Endothelial cell of umbilical vein (primary cell): ENCODE measurements at regions not wholly inside any gene's neighbourhood (a gene's known extent, or its start where the extent isn't known, plus 50 kb on each side); places are given as distances from the start of the nearest gene placed in this dataset.

Experiments used
- BruUV-seq: library from RNA; stranded (reverse); fragments of 400-500 nt; replicated peaks from 2 replicates; lab custom pipeline; 2021; lab: Mats Ljungman, UMichigan
- CTCF ChIA-PET: fragments of 300-600, 350-600 bp; sonication (Branson Sonifier 250); formaldehyde crosslinking; loops from one replicate; lab custom pipeline; 2021; ENCODE audit warnings: antibody characterized with exemption, inconsistent platforms; lab: Charles Lee
- POLR2A ChIA-PET: fragments of 300-600, 350-600 bp; sonication (Branson Sonifier 250); formaldehyde crosslinking; loops from one replicate; lab custom pipeline; 2021; ENCODE audit warnings: antibody characterized with exemption, inconsistent platforms; lab: Charles Lee
- DNase-seq: peaks from one replicate; pipeline ENCODE4 v3.0.0-alpha.2; 2011; ENCODE audit warnings: low read depth, low spot score
- FAIRE-seq: peaks from 2 replicates; lab custom pipeline; 2011; peaks lifted over from hg19 to GRCh38; lab: Jason Lieb, UNC
- H2AFZ ChIP-seq: 2 replicates; pipeline ENCODE4 v1.6.0; 2012; ENCODE audit warnings: low read depth, low read length, control low read depth, inconsistent platforms
- H3K27ac ChIP-seq: 2 replicates; pipeline ENCODE4 v1.5.1; 2011; ENCODE audit warnings: low read depth, mild to moderate bottlenecking, control low read depth, low read length, moderate library complexity; ENCODE audit not compliant: insufficient read depth
- H3K27me3 ChIP-seq, 2 experiments: 2 replicates each; pipeline versions ENCODE4 v1.6.0 to v1.6.1; 2011; ENCODE audit warnings: low read length in 2 of 2, mixed read lengths in 1 of 2; ENCODE audit not compliant: control insufficient read depth in 2 of 2, insufficient read depth in 2 of 2
- H3K36me3 ChIP-seq, 2 experiments: 2 replicates in 1 of 2; 3 replicates in 1 of 2; pipeline ENCODE4 v1.5.1; 2011; ENCODE audit warnings: low read length in 2 of 2, mild to moderate bottlenecking in 1 of 2, moderate library complexity in 1 of 2; ENCODE audit not compliant: control insufficient read depth in 2 of 2, insufficient read depth in 2 of 2; ENCODE audit errors: extremely low read depth in 1 of 2
- H3K4me1 ChIP-seq: 3 replicates; pipeline ENCODE4 v1.5.1; 2011; ENCODE audit warnings: mild to moderate bottlenecking, low read length; ENCODE audit not compliant: control insufficient read depth, insufficient read depth; ENCODE audit errors: extremely low read depth
- H3K4me2 ChIP-seq: 2 replicates; pipeline ENCODE4 v1.6.1; 2011; ENCODE audit warnings: low read length, control low read depth, mixed read lengths; ENCODE audit not compliant: insufficient read depth
- H3K4me3 ChIP-seq, 3 experiments: fragments of 200-600 bp in 1 of 3; sonication (generic), shearing (Covaris generic) in 1 of 3; replicated peaks in 1 of 3; 2 replicates each; pipeline ENCODE4 v1.5.1; 2011 to 2016; ENCODE audit warnings: control low read depth in 3 of 3, low read length in 3 of 3, mild to moderate bottlenecking in 2 of 3, inconsistent platforms in 1 of 3, low read depth in 1 of 3, moderate library complexity in 1 of 3; ENCODE audit not compliant: insufficient read depth in 1 of 3
- H3K79me2 ChIP-seq: 2 replicates; pipeline ENCODE4 v1.6.0; 2012; ENCODE audit warnings: low read length, inconsistent platforms; ENCODE audit not compliant: control insufficient read depth, insufficient read depth
- H3K9ac ChIP-seq: replicated peaks from 2 replicates; pipeline ENCODE3; 2011; ENCODE audit warnings: low read length, control low read depth; ENCODE audit not compliant: insufficient read depth; ENCODE audit errors: extremely low read depth
- H3K9me1 ChIP-seq: replicated peaks from 3 replicates; pipeline ENCODE4 v1.6.0; 2011; ENCODE audit warnings: mild to moderate bottlenecking, low read length; ENCODE audit not compliant: control insufficient read depth, insufficient read depth; ENCODE audit errors: extremely low read depth
- H3K9me3 ChIP-seq: replicated peaks from 2 replicates; pipeline ENCODE4 v1.5.1; 2012; ENCODE audit warnings: low read length, inconsistent platforms; ENCODE audit not compliant: control insufficient read depth, insufficient read depth
- H4K20me1 ChIP-seq: replicated peaks from 2 replicates; pipeline ENCODE3; 2011; ENCODE audit warnings: mild to moderate bottlenecking, low read length; ENCODE audit not compliant: control insufficient read depth, insufficient read depth; ENCODE audit errors: extremely low read depth
- EZH2 ChIP-seq: IDR thresholded peaks from 2 replicates; pipeline ENCODE4 v1.6.1; 2012; ENCODE audit warnings: borderline replicate concordance, low read depth, mild to moderate bottlenecking, moderate library complexity, low read length, inconsistent platforms; ENCODE audit not compliant: severe bottlenecking
- FOS ChIP-seq: IDR thresholded peaks from 2 replicates; pipeline ENCODE4 v1.6.1; 2011; ENCODE audit warnings: mild to moderate bottlenecking, low read length, moderate library complexity, borderline replicate concordance; ENCODE audit not compliant: insufficient read depth
- GATA2 ChIP-seq: IDR thresholded peaks from 2 replicates; pipeline ENCODE4 v1.7.0; 2011; ENCODE audit warnings: low read depth, mild to moderate bottlenecking, moderate library complexity, mixed read lengths, low read length; ENCODE audit not compliant: insufficient read length, insufficient read depth
- JUN ChIP-seq: IDR thresholded peaks from 2 replicates; pipeline ENCODE4 v1.6.1; 2011; ENCODE audit warnings: borderline replicate concordance, low read depth; ENCODE audit not compliant: insufficient read length, insufficient read depth
- MYC ChIP-seq: IDR thresholded peaks from one replicate; pipeline ENCODE4 v1.6.1; 2011; ENCODE audit warnings: mild to moderate bottlenecking, low read depth, low read length
- POLR2A ChIP-seq: IDR thresholded peaks from 2 replicates; pipeline ENCODE4 v1.6.1; 2012; ENCODE audit warnings: low read depth, mild to moderate bottlenecking, control low read depth, low read length
- POLR2AphosphoS5 ChIP-seq: IDR thresholded peaks from 2 replicates; pipeline ENCODE4 v1.6.1; 2012; ENCODE audit warnings: low read depth, mild to moderate bottlenecking, control low read depth, low read length, moderate library complexity; ENCODE audit not compliant: insufficient read depth
- dilution Hi-C: fragments of 300-500 bp; cut with MboI; formaldehyde crosslinking; loops from one replicate; pipeline ENCODE4 v1.15.0; 2019; ENCODE audit warnings: low sequenced_read_pairs; ENCODE audit not compliant: extremely low pct_ligation_motif_present
- intact Hi-C: fragments of 100-400 bp; cut with micrococcal nuclease; formaldehyde crosslinking; loops from one replicate; pipeline ENCODE4 v1.10.0; 2022
- TF ChIP-seq, protein P1 (sequence below), 2 donors: IDR thresholded peaks; 1 replicate in 1 of 2; 2 replicates in 1 of 2; pipeline ENCODE4 v1.5.1; 2011; ENCODE audit warnings: low read length in 2 of 2, mild to moderate bottlenecking in 2 of 2, moderate library complexity in 2 of 2, control low read depth in 1 of 2, inconsistent platforms in 1 of 2, low read depth in 1 of 2; ENCODE audit not compliant: insufficient read depth in 1 of 2; ENCODE audit errors: extremely low read depth in 1 of 2
- TF ChIP-seq, protein P2 (sequence below): IDR thresholded peaks from 2 replicates; pipeline ENCODE4 v1.6.1; 2011; ENCODE audit not compliant: insufficient read depth, insufficient read length

DNA sequence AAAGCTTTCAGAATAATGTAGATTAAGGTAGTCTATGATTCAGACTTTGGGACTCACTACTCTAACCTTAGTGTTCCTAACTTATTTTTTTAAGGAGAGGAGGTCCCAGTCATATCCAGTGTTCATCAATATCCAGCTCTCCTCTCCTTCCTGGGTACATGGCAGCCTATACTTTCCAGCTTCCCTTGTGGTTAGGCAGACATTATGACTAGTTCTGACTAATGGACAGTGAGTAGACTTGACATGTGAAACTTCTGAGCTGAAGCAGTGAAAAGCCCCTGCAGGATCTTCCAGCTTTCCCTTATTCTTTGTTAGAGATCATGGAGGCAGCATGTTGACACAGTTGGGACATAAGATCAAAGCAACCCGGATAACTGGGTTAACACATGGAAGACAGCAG is 144.2 kb downstream of the PTPRU start:
- H3K4me2 ChIP-seq, result no peak overlapping the region
- H3K4me1 ChIP-seq, result peaks cover 18% of the 10 kb centered on the region
- no peaks in the 10 kb centered on the region for H3K79me2 ChIP-seq
- DNase-seq (no peak), FAIRE-seq (peak; percentile 43)
- H3K4me3 ChIP-seq, result no peak overlapping the region
- no peak for TF ChIP-seq MYC
- no peak for TF ChIP-seq EZH2
- TF ChIP-seq GATA2, result peak; percentile 40
- peak; percentile 48 for TF ChIP-seq FOS
- no peak for TF ChIP-seq JUN
- TF ChIP-seq, protein P1, sequence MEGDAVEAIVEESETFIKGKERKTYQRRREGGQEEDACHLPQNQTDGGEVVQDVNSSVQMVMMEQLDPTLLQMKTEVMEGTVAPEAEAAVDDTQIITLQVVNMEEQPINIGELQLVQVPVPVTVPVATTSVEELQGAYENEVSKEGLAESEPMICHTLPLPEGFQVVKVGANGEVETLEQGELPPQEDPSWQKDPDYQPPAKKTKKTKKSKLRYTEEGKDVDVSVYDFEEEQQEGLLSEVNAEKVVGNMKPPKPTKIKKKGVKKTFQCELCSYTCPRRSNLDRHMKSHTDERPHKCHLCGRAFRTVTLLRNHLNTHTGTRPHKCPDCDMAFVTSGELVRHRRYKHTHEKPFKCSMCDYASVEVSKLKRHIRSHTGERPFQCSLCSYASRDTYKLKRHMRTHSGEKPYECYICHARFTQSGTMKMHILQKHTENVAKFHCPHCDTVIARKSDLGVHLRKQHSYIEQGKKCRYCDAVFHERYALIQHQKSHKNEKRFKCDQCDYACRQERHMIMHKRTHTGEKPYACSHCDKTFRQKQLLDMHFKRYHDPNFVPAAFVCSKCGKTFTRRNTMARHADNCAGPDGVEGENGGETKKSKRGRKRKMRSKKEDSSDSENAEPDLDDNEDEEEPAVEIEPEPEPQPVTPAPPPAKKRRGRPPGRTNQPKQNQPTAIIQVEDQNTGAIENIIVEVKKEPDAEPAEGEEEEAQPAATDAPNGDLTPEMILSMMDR (IDR thresholded peaks at IDR 0.05; ENCODE audit: extremely low read depth in 1 of 2, insufficient read depth in 1 of 2, low read depth in 1 of 2, low read length in 2 of 2), result no peak
- peak; percentile 33 for TF ChIP-seq POLR2AphosphoS5
- no peak for TF ChIP-seq POLR2A
- TF ChIP-seq, protein P2, sequence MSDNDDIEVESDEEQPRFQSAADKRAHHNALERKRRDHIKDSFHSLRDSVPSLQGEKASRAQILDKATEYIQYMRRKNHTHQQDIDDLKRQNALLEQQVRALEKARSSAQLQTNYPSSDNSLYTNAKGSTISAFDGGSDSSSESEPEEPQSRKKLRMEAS, result no peak
- POLR2A ChIA-PET, result no interaction called here
- dilution Hi-C loops (no loop called here), intact Hi-C loops (loop anchor here (5.0 kb wide), 1 partner anchor 143 kb away; the partner anchor contains the start of gene PTPRU)
- no peaks in the 10 kb centered on the region for H4K20me1 ChIP-seq
- no peaks in the 10 kb centered on the region for H3K9me3 ChIP-seq
- no peaks in the 10 kb centered on the region for H3K9me1 ChIP-seq
- no peaks in the 10 kb centered on the region for H3K27me3 ChIP-seq
- no peak overlapping the region for H3K27ac ChIP-seq
- no TSS peak for BruUV-seq
- no peaks in the 10 kb centered on the region for H3K36me3 ChIP-seq
- H2AFZ ChIP-seq, result no peak overlapping the region
- CTCF ChIA-PET, result interaction anchor here (0.9 to 2.0 kb wide), 8 partner anchors 16 to 1327 kb away, joined by 3 to 10 read pairs (median 4); no protein-coding TSS in a partner anchor
- H3K9ac ChIP-seq, result no peak overlapping the region
